ENCODE measurements at regions not wholly inside any gene's neighbourhood (a gene's known extent, or its start where the extent isn't known, plus 50 kb on each side); places are given as distances from the start of the nearest gene placed in this dataset.

GRCh38 chr1:184254849-184255248 lies 132.0 kb upstream of the C1orf21 start:
- Histone ChIP-seq H3K4me3 (ENCODE audit: low read depth in 1 of 2, low read length in 2 of 2) (no peak overlapping the region), H3K9me3 (ENCODE audit: control insufficient read depth in 1 of 2, low read length in 2 of 2) (no peaks in the 10 kb centered on the region), H3K4me1 (ENCODE audit: control insufficient read depth in 1 of 2, insufficient read depth in 2 of 2, low read length in 2 of 2) (no peaks in the 10 kb centered on the region), H3K27ac (ENCODE audit: low read length) (no peak overlapping the region), H3K36me3 (ENCODE audit: control insufficient read depth in 1 of 2, insufficient read depth in 2 of 2, low read length in 2 of 2) (no peaks in the 10 kb centered on the region), H3K27me3 (ENCODE audit: low read depth, low read length) (no peaks in the 10 kb centered on the region)

- H3K27ac ChIP-seq (ENCODE audit: low read length), result no peak overlapping the region
- no peaks in the 10 kb centered on the region for H3K9me3 ChIP-seq (ENCODE audit: control insufficient read depth in 1 of 2, low read length in 2 of 2)
- H3K36me3 ChIP-seq (ENCODE audit: control insufficient read depth in 1 of 2, insufficient read depth in 2 of 2, low read length in 2 of 2), result no peaks in the 10 kb centered on the region
- no peaks in the 10 kb centered on the region for H3K27me3 ChIP-seq (ENCODE audit: low read depth, low read length)
- H3K4me1 ChIP-seq (ENCODE audit: control insufficient read depth in 1 of 2, insufficient read depth in 2 of 2, low read length in 2 of 2), result no peaks in the 10 kb centered on the region
- no peak overlapping the region for H3K4me3 ChIP-seq (ENCODE audit: low read depth in 1 of 2, low read length in 2 of 2)
These were observed 131.3 kb upstream of the C1orf21 start for GRCh38 chr1:184255560-184255959.

GRCh38 chr1:184257873-184258272 lies 129.0 kb upstream of the C1orf21 start:
- Histone ChIP-seq H3K36me3 (ENCODE audit: control insufficient read depth in 1 of 2, insufficient read depth in 2 of 2, low read length in 2 of 2) (no peaks in the 10 kb centered on the region), H3K9me3 (ENCODE audit: control insufficient read depth in 1 of 2, low read length in 2 of 2) (no peaks in the 10 kb centered on the region), H3K27me3 (ENCODE audit: low read depth, low read length) (no peaks in the 10 kb centered on the region), H3K27ac (ENCODE audit: low read length) (no peak overlapping the region), H3K4me1 (ENCODE audit: control insufficient read depth in 1 of 2, insufficient read depth in 2 of 2, low read length in 2 of 2) (no peaks in the 10 kb centered on the region), H3K4me3 (ENCODE audit: low read depth in 1 of 2, low read length in 2 of 2) (no peak overlapping the region)

GRCh38 chr1:184258525-184258924 lies 128.3 kb upstream of the C1orf21 start:
- H3K4me3 ChIP-seq (ENCODE audit: low read depth in 1 of 2, low read length in 2 of 2), result no peak overlapping the region
- no peak overlapping the region for H3K27ac ChIP-seq (ENCODE audit: low read length)
- no peaks in the 10 kb centered on the region for H3K36me3 ChIP-seq (ENCODE audit: control insufficient read depth in 1 of 2, insufficient read depth in 2 of 2, low read length in 2 of 2)
- H3K4me1 ChIP-seq (ENCODE audit: control insufficient read depth in 1 of 2, insufficient read depth in 2 of 2, low read length in 2 of 2), result no peaks in the 10 kb centered on the region
- no peaks in the 10 kb centered on the region for H3K9me3 ChIP-seq (ENCODE audit: control insufficient read depth in 1 of 2, low read length in 2 of 2)
- H3K27me3 ChIP-seq (ENCODE audit: low read depth, low read length), result no peaks in the 10 kb centered on the region

- H3K4me3 ChIP-seq (ENCODE audit: low read depth in 1 of 2, low read length in 2 of 2), result no peak overlapping the region
- no peaks in the 10 kb centered on the region for H3K9me3 ChIP-seq (ENCODE audit: control insufficient read depth in 1 of 2, low read length in 2 of 2)
- no peaks in the 10 kb centered on the region for H3K27me3 ChIP-seq (ENCODE audit: low read depth, low read length)
- H3K36me3 ChIP-seq (ENCODE audit: control insufficient read depth in 1 of 2, insufficient read depth in 2 of 2, low read length in 2 of 2), result no peaks in the 10 kb centered on the region
- H3K4me1 ChIP-seq (ENCODE audit: control insufficient read depth in 1 of 2, insufficient read depth in 2 of 2, low read length in 2 of 2), result no peaks in the 10 kb centered on the region
- no peak overlapping the region for H3K27ac ChIP-seq (ENCODE audit: low read length)
These were observed 126.4 kb upstream of the C1orf21 start for GRCh38 chr1:184260382-184260781.

- Histone ChIP-seq H3K9me3 (ENCODE audit: control insufficient read depth in 1 of 2, low read length in 2 of 2) (no peaks in the 10 kb centered on the region), H3K27me3 (ENCODE audit: low read depth, low read length) (no peaks in the 10 kb centered on the region), H3K27ac (ENCODE audit: low read length) (no peak overlapping the region), H3K4me1 (ENCODE audit: control insufficient read depth in 1 of 2, insufficient read depth in 2 of 2, low read length in 2 of 2) (no peaks in the 10 kb centered on the region), H3K4me3 (ENCODE audit: low read depth in 1 of 2, low read length in 2 of 2) (no peak overlapping the region), H3K36me3 (ENCODE audit: control insufficient read depth in 1 of 2, insufficient read depth in 2 of 2, low read length in 2 of 2) (no peaks in the 10 kb centered on the region)
These were observed 124.7 kb upstream of the C1orf21 start for GRCh38 chr1:184262109-184262508.

- H3K4me1 ChIP-seq (ENCODE audit: control insufficient read depth in 1 of 2, insufficient read depth in 2 of 2, low read length in 2 of 2), result no peaks in the 10 kb centered on the region
- no peak overlapping the region for H3K27ac ChIP-seq (ENCODE audit: low read length)
- H3K9me3 ChIP-seq (ENCODE audit: control insufficient read depth in 1 of 2, low read length in 2 of 2), result no peaks in the 10 kb centered on the region
- H3K36me3 ChIP-seq (ENCODE audit: control insufficient read depth in 1 of 2, insufficient read depth in 2 of 2, low read length in 2 of 2), result no peaks in the 10 kb centered on the region
- H3K4me3 ChIP-seq (ENCODE audit: low read depth in 1 of 2, low read length in 2 of 2), result no peak overlapping the region
- no peaks in the 10 kb centered on the region for H3K27me3 ChIP-seq (ENCODE audit: low read depth, low read length)
These were observed 119.1 kb upstream of the C1orf21 start for GRCh38 chr1:184267747-184268146.

- Histone ChIP-seq H3K9me3 (ENCODE audit: control insufficient read depth in 1 of 2, low read length in 2 of 2) (no peaks in the 10 kb centered on the region), H3K27me3 (ENCODE audit: low read depth, low read length) (no peaks in the 10 kb centered on the region), H3K4me3 (ENCODE audit: low read depth in 1 of 2, low read length in 2 of 2) (no peak overlapping the region), H3K4me1 (ENCODE audit: control insufficient read depth in 1 of 2, insufficient read depth in 2 of 2, low read length in 2 of 2) (no peaks in the 10 kb centered on the region), H3K27ac (ENCODE audit: low read length) (no peak overlapping the region), H3K36me3 (ENCODE audit: control insufficient read depth in 1 of 2, insufficient read depth in 2 of 2, low read length in 2 of 2) (no peaks in the 10 kb centered on the region)
These were observed 116.3 kb upstream of the C1orf21 start for GRCh38 chr1:184270556-184270955.

- no peak overlapping the region for H3K4me3 ChIP-seq (ENCODE audit: low read depth in 1 of 2, low read length in 2 of 2)
- H3K36me3 ChIP-seq (ENCODE audit: control insufficient read depth in 1 of 2, insufficient read depth in 2 of 2, low read length in 2 of 2), result no peaks in the 10 kb centered on the region
These were observed 114.5 kb upstream of the C1orf21 start for GRCh38 chr1:184272175-184272866.

GRCh38 chr1:184276416-184276815 lies 110.4 kb upstream of the C1orf21 start:
- Histone ChIP-seq H3K36me3 (ENCODE audit: control insufficient read depth in 1 of 2, insufficient read depth in 2 of 2, low read length in 2 of 2) (no peaks in the 10 kb centered on the region), H3K9me3 (ENCODE audit: control insufficient read depth in 1 of 2, low read length in 2 of 2) (no peaks in the 10 kb centered on the region), H3K4me1 (ENCODE audit: control insufficient read depth in 1 of 2, insufficient read depth in 2 of 2, low read length in 2 of 2) (no peaks in the 10 kb centered on the region), H3K27ac (ENCODE audit: low read length) (no peak overlapping the region), H3K27me3 (ENCODE audit: low read depth, low read length) (no peaks in the 10 kb centered on the region), H3K4me3 (ENCODE audit: low read depth in 1 of 2, low read length in 2 of 2) (no peak overlapping the region)

More at GRCh38 chr1:184272175-184272866, 114.5 kb upstream of the C1orf21 start:
- no peaks in the 10 kb centered on the region for H3K4me1 ChIP-seq (ENCODE audit: control insufficient read depth in 1 of 2, insufficient read depth in 2 of 2, low read length in 2 of 2)
- H3K27ac ChIP-seq (ENCODE audit: low read length), result no peak overlapping the region
- no peaks in the 10 kb centered on the region for H3K27me3 ChIP-seq (ENCODE audit: low read depth, low read length)
- no peaks in the 10 kb centered on the region for H3K9me3 ChIP-seq (ENCODE audit: control insufficient read depth in 1 of 2, low read length in 2 of 2)

- Histone ChIP-seq H3K36me3 (ENCODE audit: control insufficient read depth in 1 of 2, insufficient read depth in 2 of 2, low read length in 2 of 2) (no peaks in the 10 kb centered on the region), H3K9me3 (ENCODE audit: control insufficient read depth in 1 of 2, low read length in 2 of 2) (no peaks in the 10 kb centered on the region), H3K4me1 (ENCODE audit: control insufficient read depth in 1 of 2, insufficient read depth in 2 of 2, low read length in 2 of 2) (peaks cover 0 to 7% of the 10 kb centered on the region in 2 donors), H3K27ac (ENCODE audit: low read length) (no peak overlapping the region), H3K27me3 (ENCODE audit: low read depth, low read length) (no peaks in the 10 kb centered on the region), H3K4me3 (ENCODE audit: low read depth in 1 of 2, low read length in 2 of 2) (no peak overlapping the region)
These were observed 106.8 kb upstream of the C1orf21 start for GRCh38 chr1:184279911-184280458.

- peaks cover 0 to 7% of the 10 kb centered on the region in 2 donors for H3K4me1 ChIP-seq (ENCODE audit: control insufficient read depth in 1 of 2, insufficient read depth in 2 of 2, low read length in 2 of 2)
- H3K4me3 ChIP-seq (ENCODE audit: low read depth in 1 of 2, low read length in 2 of 2), result no peak overlapping the region
- no peaks in the 10 kb centered on the region for H3K9me3 ChIP-seq (ENCODE audit: control insufficient read depth in 1 of 2, low read length in 2 of 2)
- no peak overlapping the region for H3K27ac ChIP-seq (ENCODE audit: low read length)
- H3K27me3 ChIP-seq (ENCODE audit: low read depth, low read length), result no peaks in the 10 kb centered on the region
- H3K36me3 ChIP-seq (ENCODE audit: control insufficient read depth in 1 of 2, insufficient read depth in 2 of 2, low read length in 2 of 2), result no peaks in the 10 kb centered on the region
These were observed 102.8 kb upstream of the C1orf21 start for GRCh38 chr1:184283999-184284398.
